ENCODE measurements at regions not wholly inside any gene's neighbourhood (a gene's known extent, or its start where the extent isn't known, plus 50 kb on each side); places are given as distances from the start of the nearest gene placed in this dataset.

- H3K9me3 ChIP-seq (ENCODE audit: insufficient read depth in 2 of 2, low read depth in 1 of 2, low read length in 1 of 2) = no peaks in the 10 kb centered on the region; a peak in 1 of 4 replicates
- H4K5ac ChIP-seq (ENCODE audit: insufficient read length, low read depth, low read length) = no peak overlapping the region
- WGBS, 2 experiments (ENCODE audit: extremely low coverage in 1 of 2, insufficient coverage in 1 of 2, insufficient read length in 1 of 2, insufficient replicate concordance in 2 of 2, low coverage in 1 of 2, low lambda C conversion rate in 2 of 2, missing lambda C conversion rate in 1 of 2) = 88% methylated on average over 12 of the region's 12 CpGs; no CpG with 5 or more reads in 1 of the 2 experiments
- H3K4me2 ChIP-seq (ENCODE audit: insufficient read depth in 1 of 2, low read depth in 2 of 2, low read length in 2 of 2) = no peak overlapping the region
- H2BK5ac ChIP-seq (ENCODE audit: low read depth, low read length) = no peak overlapping the region
- no peak overlapping the region for H3K18ac ChIP-seq (ENCODE audit: extremely low read depth, low read length)
- no peak overlapping the region for H2BK20ac ChIP-seq (ENCODE audit: low read length)
- H2BK120ac ChIP-seq (replicated peaks; ENCODE audit: low read depth, low read length) = no peak overlapping the region
- H2BK12ac ChIP-seq (ENCODE audit: low read depth, low read length) = no peak overlapping the region
- H3K23ac ChIP-seq (ENCODE audit: insufficient read length) = no peak overlapping the region
- H3K14ac ChIP-seq (ENCODE audit: insufficient read length) = no peak overlapping the region
- H3K79me2 ChIP-seq (ENCODE audit: control insufficient read depth in 1 of 2, insufficient read depth in 2 of 2, low read length in 2 of 2) = no peaks in the 10 kb centered on the region
- no peak overlapping the region for H2AFZ ChIP-seq (ENCODE audit: low read length)
- TF ChIP-seq SRF (IDR thresholded peaks at IDR 0.05; ENCODE audit: low read depth, low read length) = no peak
- no peak for TF ChIP-seq SIN3A (conservative IDR thresholded peaks at IDR 0.05 in 1 of 2, IDR thresholded peaks at IDR 0.05 in 1 of 2; ENCODE audit: low read depth in 1 of 2, low read length in 2 of 2)
- TF ChIP-seq SUZ12 (IDR thresholded peaks at IDR 0.05; ENCODE audit: low read length) = no peak
- TF ChIP-seq E2F6 (IDR thresholded peaks at IDR 0.05) = no peak
- no peak for TF ChIP-seq SAP30 (IDR thresholded peaks at IDR 0.05; ENCODE audit: insufficient read depth, insufficient replicate concordance, low read length)
- no peak for TF ChIP-seq MAFK (IDR thresholded peaks at IDR 0.05; ENCODE audit: low read depth, low read length)
- TF ChIP-seq RBBP5 (IDR thresholded peaks at IDR 0.05; ENCODE audit: borderline replicate concordance, low read depth, low read length) = no peak
- TF ChIP-seq TAF1 (IDR thresholded peaks at IDR 0.05; ENCODE audit: low read depth, low read length) = no peak
- no peak overlapping the region for H3K27ac ChIP-seq (ENCODE audit: low read depth, low read length)
- no peaks in the 10 kb centered on the region for H3K23me2 ChIP-seq (ENCODE audit: low read depth, low read length)
- POLR2A ChIA-PET (ENCODE audit: partially characterized antibody) = no interaction called here
- no peak overlapping the region for H4K91ac ChIP-seq (replicated peaks; ENCODE audit: insufficient read length, low read length)
- no peak overlapping the region; the same call in 1 of the 2 replicates for H4K8ac ChIP-seq (ENCODE audit: extremely low read depth, insufficient read depth, low read length)
- H3K4me3 ChIP-seq (ENCODE audit: extremely low read depth in 1 of 4, insufficient read depth in 2 of 4, low read depth in 3 of 4, low read length in 4 of 4) = no peak overlapping the region
- H3K27me3 ChIP-seq (replicated peaks in 1 of 4; ENCODE audit: control insufficient read depth in 3 of 4, extremely low read depth in 1 of 4, insufficient read depth in 3 of 4, low read length in 3 of 4) = no peaks in the 10 kb centered on the region
- no peak for FAIRE-seq
- no peaks in the 10 kb centered on the region for H3K36me3 ChIP-seq (ENCODE audit: control insufficient read depth in 2 of 4, insufficient read depth in 4 of 4, low read length in 3 of 4)
- no peak overlapping the region for H3K9ac ChIP-seq (replicated peaks in 1 of 4; ENCODE audit: extremely low read depth in 1 of 4, low read depth in 3 of 4, low read length in 3 of 4)
- H2AK5ac ChIP-seq (ENCODE audit: low read depth, low read length) = no peak overlapping the region
- H3K79me1 ChIP-seq (ENCODE audit: low read depth, low read length) = no peaks in the 10 kb centered on the region
- H3K56ac ChIP-seq (replicated peaks; ENCODE audit: insufficient read length, low read depth, low read length) = no peak overlapping the region
- CTCF ChIA-PET (ENCODE audit: partially characterized antibody) = interaction anchor here (1.2 to 5.7 kb wide), 8 partner anchors 21 to 200 kb away, joined by 3 to 30 read pairs (median 6); no protein-coding TSS in a partner anchor
- H3K4me1 ChIP-seq (replicated peaks in 1 of 4; ENCODE audit: control insufficient read depth in 3 of 4, insufficient read depth in 4 of 4, low read length in 3 of 4) = peaks cover 0 to 7% (median 0%) of the 10 kb centered on the region in 4 experiments; a peak in 1 of 7 replicates
- H4K20me1 ChIP-seq (replicated peaks in 1 of 2; ENCODE audit: control insufficient read depth in 1 of 2, insufficient read depth in 2 of 2, low read length in 2 of 2) = no peaks in the 10 kb centered on the region
- no peak overlapping the region for H2BK15ac ChIP-seq (ENCODE audit: low read length)
- DNase-seq (ENCODE audit: low read depth in 1 of 2, low spot score in 2 of 2) = no peak
- no peak overlapping the region for H3K4ac ChIP-seq (replicated peaks; ENCODE audit: insufficient read length, low read depth, low read length)
These were observed 126.1 kb upstream of the FAM20C start for GRCh38 chr7:66296-66695.

Measured in H1 (cell line).